MM.1S (cell line): ENCODE measurements at regions not wholly inside any gene's neighbourhood (a gene's known extent, or its start where the extent isn't known, plus 50 kb on each side); places are given as distances from the start of the nearest gene placed in this dataset.

ENCODE experiments used
- DNase-seq: peaks from one replicate; pipeline ENCODE4 v3.0.0-alpha.2; 2015
- H2AFZ ChIP-seq: fragments of 300-600 bp; sonication (generic); 2 replicates; pipeline ENCODE4 v1.6.0; 2016; ENCODE audit warnings: antibody characterized with exemption, low read length
- H3F3A ChIP-seq: fragments of 300-600 bp; sonication (generic); 2 replicates; pipeline ENCODE4 v1.6.1; 2016; ENCODE audit warnings: mild to moderate bottlenecking, antibody characterized with exemption, low read length, moderate library complexity, mixed read lengths; ENCODE audit not compliant: insufficient read depth
- H3K27ac ChIP-seq: fragments of 300-600 bp; sonication (generic); 2 replicates; pipeline ENCODE4 v1.5.1; 2016; ENCODE audit warnings: mild to moderate bottlenecking, low read length
- H3K27me3 ChIP-seq: fragments of 300-600 bp; sonication (generic); replicated peaks from 2 replicates; pipeline ENCODE4 v1.6.0; 2016; ENCODE audit warnings: low read length; ENCODE audit not compliant: insufficient read depth
- H3K36me3 ChIP-seq: fragments of 300-600 bp; sonication (generic); replicated peaks from 2 replicates; pipeline ENCODE4 v1.6.1; 2016; ENCODE audit warnings: mild to moderate bottlenecking, low read length, mixed read lengths; ENCODE audit not compliant: insufficient read depth
- H3K4me1 ChIP-seq: fragments of 300-600 bp; sonication (generic); 2 replicates; pipeline ENCODE4 v1.6.1; 2016; ENCODE audit warnings: low read length, mixed read lengths
- H3K4me2 ChIP-seq: fragments of 300-600 bp; sonication (generic); 2 replicates; pipeline ENCODE4 v1.6.0; 2016; ENCODE audit warnings: low read depth, low read length
- H3K4me3 ChIP-seq: fragments of 300-600 bp; sonication (generic); 2 replicates; pipeline ENCODE4 v1.5.1; 2016; ENCODE audit warnings: low read length, mixed read lengths
- H3K79me2 ChIP-seq: fragments of 300-600 bp; sonication (generic); 2 replicates; pipeline ENCODE4 v1.6.1; 2016; ENCODE audit warnings: mixed run types, low read length, mixed read lengths
- H3K9ac ChIP-seq: fragments of 300-600 bp; sonication (generic); 2 replicates; pipeline ENCODE4 v1.6.1; 2016; ENCODE audit warnings: low read length, mixed read lengths
- H3K9me2 ChIP-seq: fragments of 300-600 bp; sonication (generic); replicated peaks from 2 replicates; pipeline ENCODE4 v1.6.1; 2016; ENCODE audit warnings: mild to moderate bottlenecking, low read length, mixed read lengths; ENCODE audit not compliant: insufficient read depth
- H3K9me3 ChIP-seq: fragments of 300-600 bp; sonication (generic); replicated peaks from 2 replicates; pipeline ENCODE4 v1.6.1; 2016; ENCODE audit warnings: mild to moderate bottlenecking, low read length, mixed read lengths; ENCODE audit not compliant: insufficient read depth
- H4K20me1 ChIP-seq: fragments of 300-600 bp; sonication (generic); 2 replicates; pipeline ENCODE4 v1.6.1; 2016; ENCODE audit warnings: mild to moderate bottlenecking, low read length, moderate library complexity, mixed read lengths; ENCODE audit not compliant: insufficient read depth
- EZH2 ChIP-seq: fragments of 300-600 bp; sonication (generic); optimal IDR thresholded peaks from 2 replicates; pipeline ENCODE3; 2017; ENCODE audit warnings: low read depth, mild to moderate bottlenecking, antibody characterized with exemption, low read length, mixed read lengths
- EZH2phosphoT487 ChIP-seq: fragments of 300-600 bp; sonication (generic); IDR thresholded peaks from 2 replicates; pipeline ENCODE4 v1.6.1; 2018; ENCODE audit warnings: antibody characterized with exemption, low read length
- TF ChIP-seq, protein P1 (sequence below): fragments of 300-600 bp; sonication (generic); IDR thresholded peaks from 2 replicates; pipeline ENCODE4 v1.5.1; 2016; ENCODE audit warnings: antibody characterized with exemption, low read length, mixed read lengths

DNA sequence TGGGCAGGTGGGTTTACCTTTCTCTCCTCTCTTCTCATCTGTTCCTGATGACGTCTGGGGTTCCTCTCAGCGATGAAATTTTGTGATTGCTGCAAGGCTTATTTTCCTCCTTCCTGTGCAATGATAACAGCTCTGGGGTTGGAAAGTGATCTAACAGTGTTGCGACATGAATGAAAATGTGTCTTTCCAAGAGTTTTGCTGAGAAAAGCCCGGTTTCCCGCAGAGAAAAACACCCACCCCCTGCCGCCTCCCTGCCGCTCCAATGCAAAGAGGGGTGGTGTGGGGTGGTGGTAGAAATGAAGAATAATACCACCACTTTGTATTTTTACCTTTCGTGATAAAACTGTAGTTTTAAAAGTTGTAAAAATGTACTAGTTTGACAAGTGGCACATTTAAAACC lies 232.0 kb downstream of the OLFM4 start:
- Histone ChIP-seq H3K36me3 (no peaks in the 10 kb centered on the region), H3K27ac (no peak overlapping the region), H3K4me1 (no peaks in the 10 kb centered on the region), H2AFZ (no peak overlapping the region), H3K4me3 (no peak overlapping the region), H3F3A (no peaks in the 10 kb centered on the region), H4K20me1 (no peaks in the 10 kb centered on the region), H3K4me2 (no peak overlapping the region), H3K9me2 (no peaks in the 10 kb centered on the region), H3K27me3 (no peaks in the 10 kb centered on the region), H3K9ac (no peak overlapping the region), H3K79me2 (no peaks in the 10 kb centered on the region), H3K9me3 (no peaks in the 10 kb centered on the region)
- no peak for DNase-seq
- TF ChIP-seq, protein P1, sequence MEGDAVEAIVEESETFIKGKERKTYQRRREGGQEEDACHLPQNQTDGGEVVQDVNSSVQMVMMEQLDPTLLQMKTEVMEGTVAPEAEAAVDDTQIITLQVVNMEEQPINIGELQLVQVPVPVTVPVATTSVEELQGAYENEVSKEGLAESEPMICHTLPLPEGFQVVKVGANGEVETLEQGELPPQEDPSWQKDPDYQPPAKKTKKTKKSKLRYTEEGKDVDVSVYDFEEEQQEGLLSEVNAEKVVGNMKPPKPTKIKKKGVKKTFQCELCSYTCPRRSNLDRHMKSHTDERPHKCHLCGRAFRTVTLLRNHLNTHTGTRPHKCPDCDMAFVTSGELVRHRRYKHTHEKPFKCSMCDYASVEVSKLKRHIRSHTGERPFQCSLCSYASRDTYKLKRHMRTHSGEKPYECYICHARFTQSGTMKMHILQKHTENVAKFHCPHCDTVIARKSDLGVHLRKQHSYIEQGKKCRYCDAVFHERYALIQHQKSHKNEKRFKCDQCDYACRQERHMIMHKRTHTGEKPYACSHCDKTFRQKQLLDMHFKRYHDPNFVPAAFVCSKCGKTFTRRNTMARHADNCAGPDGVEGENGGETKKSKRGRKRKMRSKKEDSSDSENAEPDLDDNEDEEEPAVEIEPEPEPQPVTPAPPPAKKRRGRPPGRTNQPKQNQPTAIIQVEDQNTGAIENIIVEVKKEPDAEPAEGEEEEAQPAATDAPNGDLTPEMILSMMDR = no peak
- TF ChIP-seq EZH2 (no peak), EZH2phosphoT487 (no peak)

DNA sequence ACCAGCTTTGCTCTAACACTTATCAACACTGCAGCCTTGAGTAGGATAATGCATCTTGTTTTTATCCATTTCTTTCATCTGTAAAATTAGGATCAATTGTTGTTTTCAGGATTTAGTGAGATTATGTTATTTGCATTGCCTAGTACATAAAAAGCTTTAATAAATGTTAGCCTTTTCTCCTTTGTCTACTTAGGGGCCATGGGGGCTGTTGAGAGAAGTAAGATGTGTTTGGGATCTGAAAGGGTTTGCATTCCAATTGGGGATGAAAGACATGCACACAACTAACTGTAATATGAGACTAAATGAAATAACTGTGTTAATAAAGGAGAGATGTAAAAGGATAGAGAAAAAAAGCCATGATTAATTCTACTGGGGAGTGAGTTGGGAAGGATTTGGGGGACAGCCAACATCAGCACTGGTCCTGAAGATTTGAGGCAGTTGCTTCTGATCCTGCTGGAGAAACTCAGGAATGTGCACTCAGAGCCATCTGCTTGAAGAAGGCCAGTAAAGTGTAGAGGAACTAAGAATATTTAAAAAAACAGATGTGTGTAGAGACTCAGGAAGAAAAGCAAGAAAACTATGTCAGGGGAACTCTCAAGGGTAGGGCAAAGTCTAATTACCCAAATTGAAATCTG lies 236.3 kb downstream of the OLFM4 start:
- H3K79me2 ChIP-seq = no peaks in the 10 kb centered on the region
- H3K9ac ChIP-seq = no peak overlapping the region
- H3K9me3 ChIP-seq = no peaks in the 10 kb centered on the region
- no peak overlapping the region for H2AFZ ChIP-seq
- no peak overlapping the region for H3K4me2 ChIP-seq
- H4K20me1 ChIP-seq = no peaks in the 10 kb centered on the region
- no peak for TF ChIP-seq EZH2
- no peak for TF ChIP-seq EZH2phosphoT487
- TF ChIP-seq, protein P1 = no peak
- no peak overlapping the region for H3K4me3 ChIP-seq
- H3K36me3 ChIP-seq = no peaks in the 10 kb centered on the region
- no peak overlapping the region for H3K27ac ChIP-seq
- H3F3A ChIP-seq = no peaks in the 10 kb centered on the region
- no peak for DNase-seq
- H3K9me2 ChIP-seq = no peaks in the 10 kb centered on the region
- no peaks in the 10 kb centered on the region for H3K27me3 ChIP-seq
- no peaks in the 10 kb centered on the region for H3K4me1 ChIP-seq

DNA sequence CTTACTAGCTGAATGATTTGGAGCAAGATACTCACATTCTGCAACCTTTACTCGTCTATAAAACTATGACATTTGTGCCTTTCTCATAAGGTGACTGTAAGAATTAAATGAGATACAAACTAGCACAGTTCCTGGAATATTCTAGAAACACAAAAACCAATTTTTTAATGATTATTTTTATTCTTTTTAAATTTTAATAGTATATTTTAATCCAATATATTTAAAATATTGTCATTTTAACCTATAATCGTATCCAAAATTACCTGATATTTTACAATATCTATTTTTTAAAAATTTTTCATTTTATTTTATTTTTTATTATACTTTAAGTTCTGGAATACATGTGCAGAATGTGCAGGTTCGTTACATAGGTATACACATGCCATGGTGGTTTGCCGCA lies 238.1 kb downstream of the OLFM4 start:
- no peaks in the 10 kb centered on the region for H3K9me2 ChIP-seq
- H3K4me3 ChIP-seq = no peak overlapping the region
- no peaks in the 10 kb centered on the region for H3K36me3 ChIP-seq
- TF ChIP-seq EZH2phosphoT487 (no peak), EZH2 (no peak)
- TF ChIP-seq, protein P1 = no peak
- H3K27me3 ChIP-seq = no peaks in the 10 kb centered on the region
- H3K79me2 ChIP-seq = no peaks in the 10 kb centered on the region
- no peaks in the 10 kb centered on the region for H3K4me1 ChIP-seq
- no peaks in the 10 kb centered on the region for H3K9me3 ChIP-seq
- H2AFZ ChIP-seq = no peak overlapping the region
- no peak for DNase-seq
- H3K27ac ChIP-seq = no peak overlapping the region
- no peaks in the 10 kb centered on the region for H3F3A ChIP-seq
- no peak overlapping the region for H3K9ac ChIP-seq
- no peaks in the 10 kb centered on the region for H4K20me1 ChIP-seq
- no peak overlapping the region for H3K4me2 ChIP-seq
